ENCODE measurements at regions not wholly inside any gene's neighbourhood (a gene's known extent, or its start where the extent isn't known, plus 50 kb on each side); places are given as distances from the start of the nearest gene placed in this dataset.
"Not testable (repeated sequence)": the region's sequence is repeated elsewhere in the genome, so short reads cannot be mapped to it uniquely, and the experiment has no call there.

GRCh38 chr16:5309946-5310611 is 212.5 kb upstream of the EEF2KMT start:
- DNase-seq = no peak

DNA sequence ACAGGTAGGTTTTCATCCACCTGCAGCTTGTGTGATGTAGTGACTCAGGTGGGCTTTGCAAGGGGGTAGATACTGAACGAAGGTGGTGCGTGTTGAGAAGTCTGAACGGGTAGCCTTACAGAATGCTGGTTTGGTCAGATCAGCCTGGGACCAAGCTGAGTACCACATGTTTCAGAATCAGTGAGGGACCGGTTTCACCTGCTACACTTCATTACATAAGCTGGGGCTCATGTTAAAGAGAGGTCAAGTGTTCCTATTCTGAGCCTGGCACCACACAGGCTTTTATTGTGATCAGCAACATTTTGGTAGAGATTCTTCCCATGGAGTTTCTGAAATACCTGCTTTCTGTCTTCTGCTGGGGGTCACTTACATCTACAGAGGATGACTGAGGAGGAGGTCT is 207.4 kb upstream of the EEF2KMT start:
- DNase-seq = no peak

DNA sequence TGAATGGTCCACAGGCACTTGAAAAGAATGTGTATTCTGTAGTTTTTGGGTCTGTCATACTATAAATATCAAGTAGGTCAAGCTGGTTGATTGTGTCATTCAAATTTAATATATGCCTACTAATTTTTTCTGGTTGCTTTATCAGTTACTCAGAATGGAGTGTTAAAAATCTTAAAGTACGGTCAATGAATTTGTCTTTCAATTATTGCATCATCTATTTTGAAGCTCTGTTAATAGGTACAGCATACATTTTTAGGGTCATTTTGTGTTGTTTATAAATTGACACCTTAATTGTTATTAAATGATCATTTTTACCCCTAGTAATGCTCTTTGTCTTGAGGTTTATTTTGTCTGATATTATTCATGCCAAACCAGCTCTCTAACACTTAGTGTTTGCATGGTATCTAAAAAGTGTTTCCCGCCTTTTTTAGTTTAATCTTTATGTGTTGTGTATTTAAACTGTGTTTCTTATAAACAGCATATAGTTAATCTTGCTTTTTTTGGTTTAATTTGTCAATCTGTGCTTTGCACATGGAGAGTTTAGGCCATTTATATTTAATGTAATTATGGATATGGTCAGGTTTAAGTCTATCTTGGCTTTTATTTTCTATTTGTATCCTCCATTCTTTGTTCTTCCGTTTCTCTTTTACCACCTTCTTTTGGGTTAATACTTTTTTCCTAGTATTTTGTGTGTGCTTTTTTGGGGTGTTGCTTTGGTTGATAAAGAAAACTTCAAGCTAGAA is 204.9 kb upstream of the EEF2KMT start:
- DNase-seq = no peak

DNA sequence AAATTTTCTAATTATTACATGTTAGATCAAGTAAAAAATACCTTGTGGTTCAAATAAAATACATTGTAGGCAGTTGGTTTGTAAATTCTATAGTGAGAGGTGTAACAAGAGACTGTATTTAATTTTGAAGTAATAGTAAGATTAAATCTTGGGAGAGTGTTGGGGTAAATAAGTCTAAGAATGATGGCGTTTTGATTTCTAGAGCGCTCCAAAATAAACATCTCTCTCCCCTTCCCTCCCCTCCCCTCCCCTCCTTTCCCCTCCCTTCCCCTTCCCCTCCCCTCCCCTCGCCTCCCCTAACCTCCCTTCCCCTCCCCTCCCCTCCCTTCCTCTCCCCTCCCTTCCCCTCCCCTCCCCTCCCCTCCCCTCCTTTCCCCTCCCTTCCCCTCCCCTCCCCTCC is 200.6 kb upstream of the EEF2KMT start:
- DNase-seq = no peak

DNA sequence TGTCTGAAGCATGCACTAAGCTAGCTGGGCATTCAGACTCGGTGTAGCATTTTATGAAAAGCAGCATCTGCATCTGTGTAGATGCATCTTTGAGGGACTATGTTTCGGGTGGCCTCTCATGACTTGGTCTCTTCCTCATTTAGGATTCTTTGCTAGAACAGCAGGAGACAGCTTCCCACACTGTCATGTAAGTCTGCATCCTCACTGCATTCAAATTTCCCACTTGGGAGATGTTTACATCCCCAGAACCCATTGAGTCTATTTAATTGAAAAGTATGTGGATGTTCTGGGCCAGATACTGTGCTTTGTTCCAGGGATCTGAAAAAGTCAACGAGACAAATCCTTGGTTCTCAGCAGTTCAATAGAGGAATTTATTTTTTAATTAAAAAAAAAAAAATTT is 198.6 kb upstream of the EEF2KMT start:
- no peak for DNase-seq

- DNase-seq = not testable (repeated sequence)
Observed at GRCh38 chr16:5295304-5295703, 197.7 kb upstream of the EEF2KMT start.

DNA sequence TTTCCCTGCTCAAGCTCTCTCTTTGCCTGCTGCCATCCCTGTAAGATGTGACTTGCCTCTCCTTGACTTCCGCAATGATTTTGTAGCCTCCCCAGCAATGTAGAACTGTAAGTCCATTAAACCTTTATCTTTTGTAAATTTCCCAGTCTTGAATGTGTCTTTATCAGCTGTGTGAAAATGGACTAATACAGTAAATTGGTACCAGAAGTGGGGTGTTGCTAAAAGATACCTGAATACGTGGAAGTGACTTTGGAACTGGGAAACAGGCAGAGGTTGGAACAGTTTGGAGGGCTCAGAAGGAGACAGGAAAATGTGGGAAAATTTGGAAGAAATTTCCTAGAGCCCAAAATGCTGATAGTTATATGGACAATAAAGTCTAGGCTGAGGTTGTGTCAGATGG is 184.6 kb upstream of the EEF2KMT start:
- DNase-seq = not testable (repeated sequence)

DNA sequence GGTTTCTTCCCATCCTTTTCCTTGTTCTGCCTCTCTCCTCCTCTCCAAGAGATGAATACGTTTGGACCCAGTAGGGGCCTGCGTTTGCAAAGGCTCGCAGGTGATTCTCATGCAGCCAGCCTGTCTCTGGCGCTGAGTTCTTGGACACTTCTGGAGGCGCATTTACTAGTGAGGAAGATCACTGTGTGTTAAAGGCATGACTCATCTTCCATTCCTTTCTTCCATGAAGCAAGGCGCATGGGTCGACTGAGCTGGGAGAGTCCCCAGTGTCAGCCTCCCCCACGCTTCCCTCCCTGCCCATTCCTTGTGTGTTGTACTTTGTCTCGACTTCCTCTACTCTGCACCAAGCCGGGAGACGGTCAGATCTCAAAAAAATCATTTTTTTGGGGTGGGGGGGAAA is 159.9 kb upstream of the EEF2KMT start:
- DNase-seq = no peak

- no peak for DNase-seq
Observed at GRCh38 chr16:5252791-5253190, 155.2 kb upstream of the EEF2KMT start.

GRCh38 chr16:5247403-5247802 is 149.8 kb upstream of the EEF2KMT start:
- not testable (repeated sequence) for DNase-seq

DNA sequence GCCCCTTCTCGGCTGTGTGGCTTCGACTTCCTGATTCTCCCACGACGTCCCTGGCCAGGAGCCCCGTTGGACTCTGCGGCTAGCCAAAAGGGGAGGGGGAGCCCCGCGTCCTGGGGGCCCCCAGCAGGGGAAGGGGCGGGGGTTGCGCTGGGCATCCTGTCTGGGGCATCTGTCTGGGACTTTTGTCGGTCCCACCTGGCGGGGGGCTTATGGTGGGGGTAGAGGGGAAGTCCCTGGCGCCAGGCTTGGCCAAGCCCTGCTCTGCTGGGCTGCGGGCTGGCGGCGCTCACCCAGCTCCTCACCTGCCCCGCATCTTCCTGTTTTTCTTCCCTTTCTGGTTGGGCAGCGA is 142.7 kb upstream of the EEF2KMT start:
- not testable (repeated sequence) for DNase-seq

GRCh38 chr16:5239472-5240277 is 142.1 kb upstream of the EEF2KMT start:
- not testable (repeated sequence) for DNase-seq

DNA sequence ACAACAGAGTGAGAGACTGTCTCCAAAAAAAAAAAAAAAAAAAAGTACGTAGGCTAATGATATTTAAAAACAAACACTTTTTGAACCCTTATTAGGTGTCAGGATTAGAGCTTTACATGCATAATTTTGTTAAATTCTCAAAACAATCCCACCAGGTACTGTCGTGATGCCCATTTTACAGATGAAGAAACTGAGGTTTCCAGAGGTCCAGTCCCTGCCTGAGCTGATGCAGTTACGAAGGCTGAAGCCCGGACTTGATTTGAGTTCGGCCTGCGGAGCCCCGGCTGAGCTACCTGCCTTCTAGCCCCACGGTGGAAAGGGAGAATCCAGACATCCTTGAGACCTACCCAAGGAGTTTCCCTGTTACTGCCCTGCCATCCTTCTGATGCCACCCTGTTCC is 137.5 kb upstream of the EEF2KMT start:
- no peak for DNase-seq

DNA sequence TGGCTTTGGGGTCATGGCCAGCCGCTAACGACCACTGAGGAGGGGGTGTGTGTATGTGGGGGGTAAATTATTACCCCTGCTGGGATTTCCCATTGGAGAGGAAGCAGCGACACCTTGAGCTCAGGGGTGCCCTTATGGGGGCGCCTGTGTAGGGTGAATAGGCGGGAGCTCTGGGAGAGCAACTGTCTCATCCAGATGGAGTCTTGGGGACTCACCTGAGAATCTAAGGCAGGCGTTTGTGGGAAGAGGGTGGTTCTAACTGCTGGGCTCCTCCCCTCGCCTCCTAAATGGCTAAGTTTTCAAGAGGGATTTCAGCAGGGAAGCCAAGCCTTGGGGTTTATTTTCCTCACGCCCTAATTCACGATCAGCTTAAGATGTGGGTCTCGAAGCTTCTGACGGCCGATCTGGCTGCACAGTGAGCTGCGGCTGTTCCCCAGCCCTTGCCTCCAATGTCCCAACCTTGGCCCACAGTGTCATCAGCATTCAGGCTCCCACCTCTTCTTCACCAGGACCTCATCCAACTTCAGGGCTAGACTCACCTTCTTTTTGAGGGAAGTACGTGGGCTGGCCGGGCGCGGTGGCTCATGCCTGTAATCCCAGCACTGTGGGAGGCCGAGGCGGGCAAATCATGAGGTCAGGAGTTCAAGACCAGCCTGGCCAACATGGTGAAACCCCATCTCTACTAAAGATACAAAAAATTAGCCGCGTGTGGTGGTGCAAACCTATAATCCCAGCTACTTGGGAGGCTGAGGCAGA is 136.9 kb upstream of the EEF2KMT start:
- DNase-seq = no peak

- DNase-seq = no peak
Observed at GRCh38 chr16:5231246-5231759, 133.7 kb upstream of the EEF2KMT start.

- no peak for DNase-seq
Observed at GRCh38 chr16:5228369-5228768, 130.8 kb upstream of the EEF2KMT start.

DNA sequence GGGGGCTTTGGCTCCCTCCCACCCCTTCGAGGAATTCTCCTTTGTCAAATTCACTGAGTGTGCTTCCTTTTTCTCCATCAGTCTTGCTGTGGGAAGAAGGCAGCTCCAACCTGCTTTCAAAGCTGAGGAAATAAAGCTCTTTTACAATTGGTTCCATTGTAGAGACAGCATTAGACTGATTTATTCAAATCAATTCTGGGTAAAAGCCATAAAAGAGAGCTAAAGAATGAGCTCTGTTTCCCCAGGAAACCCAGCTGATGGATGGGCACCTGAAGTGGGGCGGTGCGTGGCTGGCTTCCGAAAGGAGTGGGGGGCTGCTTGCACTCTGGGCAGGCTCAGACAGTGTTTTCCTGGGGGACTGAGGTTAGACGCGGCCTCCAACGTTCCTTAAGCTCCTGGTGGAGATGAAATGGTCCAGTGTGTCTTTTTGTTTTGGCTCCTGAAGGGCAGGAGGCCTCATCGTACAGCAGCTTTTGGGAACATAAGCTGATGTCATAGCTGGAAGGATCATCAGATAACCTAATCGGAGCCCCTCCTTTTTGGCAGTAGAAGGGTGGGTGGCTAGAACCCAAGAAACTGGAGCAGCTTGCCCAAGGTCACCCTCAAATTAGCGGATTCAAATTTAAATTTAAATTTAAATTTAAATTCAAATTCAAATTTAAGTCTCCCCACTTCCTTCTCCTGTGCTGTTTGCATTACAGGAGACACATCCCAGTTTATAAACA is 128.5 kb upstream of the EEF2KMT start:
- DNase-seq = no peak

DNA sequence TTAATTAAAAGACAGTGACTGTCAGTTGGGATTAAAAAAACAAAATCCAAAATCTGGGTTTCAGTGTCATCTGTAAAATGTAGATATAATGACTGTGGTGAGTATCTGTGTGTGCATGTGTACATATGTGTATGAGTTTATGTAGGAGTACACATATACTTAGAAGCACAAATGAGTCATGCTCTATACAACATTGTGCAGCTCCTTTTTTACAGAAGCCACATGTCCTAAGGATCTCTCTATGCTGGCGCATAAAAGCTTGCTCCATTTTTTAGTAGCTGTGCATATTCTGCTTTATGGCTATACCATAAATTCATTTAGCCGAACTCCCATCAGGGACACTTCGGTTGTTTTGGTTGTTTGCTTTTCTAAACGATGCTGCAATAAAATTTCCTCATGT is 125.2 kb upstream of the EEF2KMT start:
- no peak for DNase-seq

GRCh38 chr16:5221831-5222230 is 124.2 kb upstream of the EEF2KMT start:
- DNase-seq = not testable (repeated sequence)

DNA sequence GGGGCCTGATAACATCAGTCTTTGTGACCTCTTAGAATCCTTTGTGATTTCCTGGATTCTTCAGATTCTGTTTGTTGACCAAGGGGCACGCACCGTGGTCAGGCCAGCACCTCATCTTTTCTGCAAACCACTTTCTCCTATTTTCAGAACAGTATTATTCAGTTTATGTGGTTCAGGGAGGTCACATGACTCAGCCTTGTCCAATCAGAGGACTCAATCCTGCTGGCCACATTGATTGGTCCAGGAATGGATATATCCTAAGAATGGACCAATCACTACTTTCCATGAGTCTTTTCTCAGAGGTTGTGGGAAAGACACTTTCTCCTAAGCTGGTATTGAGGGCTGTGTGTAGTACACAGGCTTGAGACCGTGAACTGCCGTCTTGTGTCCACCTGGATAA is 123.1 kb upstream of the EEF2KMT start:
- DNase-seq = no peak

- DNase-seq = no peak
Observed at GRCh38 chr16:5216441-5217080, 119.0 kb upstream of the EEF2KMT start.

DNA sequence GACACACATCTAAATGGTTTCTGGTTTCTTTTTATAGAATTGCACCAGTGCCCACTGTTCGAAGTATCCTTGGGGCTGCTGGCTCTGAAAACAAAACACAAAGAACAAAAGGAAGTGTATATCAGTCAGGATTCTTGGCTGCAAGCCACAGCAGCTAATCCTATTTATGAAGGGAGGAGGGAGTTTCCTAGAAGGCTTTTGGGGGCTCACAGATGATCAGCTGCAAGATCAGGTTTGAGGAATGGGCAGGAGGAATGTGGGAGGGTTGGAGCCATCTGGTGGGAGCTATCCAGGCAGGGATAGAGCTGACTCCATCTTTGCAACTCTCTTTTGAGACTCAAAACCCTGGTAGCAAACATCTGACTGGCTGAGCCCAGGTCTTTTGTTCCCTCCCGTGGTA is 118.3 kb upstream of the EEF2KMT start:
- DNase-seq = no peak

Measured in DMS153 (cell line).